GM23338 (cell line): ENCODE measurements at regions not wholly inside any gene's neighbourhood (a gene's known extent, or its start where the extent isn't known, plus 50 kb on each side); places are given as distances from the start of the nearest gene placed in this dataset.

Experiments used
- CREB1 ChIP-seq: fragments of 250-450 bp; sonication (Bioruptor Pico); IDR thresholded peaks from 2 replicates; pipeline ENCODE4 v1.5.0; 2020; ENCODE audit warnings: low read depth, mild to moderate bottlenecking, moderate library complexity
- CTCF ChIP-seq, 2 experiments: fragments of 200-600 bp in 1 of 2; sonication (generic) in 1 of 2; conservative IDR thresholded peaks; 2 replicates each; pipeline versions ENCODE4 v1.5.1 to v1.6.1; 2016 to 2017; ENCODE audit warnings: antibody characterized with exemption in 2 of 2, low read depth in 2 of 2, mild to moderate bottlenecking in 2 of 2, moderate library complexity in 1 of 2
- ETS1 ChIP-seq: IDR thresholded peaks from 2 replicates; pipeline ENCODE4 v1.6.1; 2016; ENCODE audit warnings: antibody characterized with exemption
- EZH2 ChIP-seq: fragments of 200-600 bp; sonication (generic); IDR thresholded peaks from one replicate; pipeline ENCODE4 v1.8.0; 2017; ENCODE audit warnings: antibody characterized with exemption, mild to moderate bottlenecking, low read depth; ENCODE audit not compliant: unreplicated experiment
- EZH2phosphoT487 ChIP-seq: fragments of 200-600 bp; sonication (generic); IDR thresholded peaks from one replicate; pipeline ENCODE4 v1.8.1; 2018; ENCODE audit warnings: antibody characterized with exemption; ENCODE audit not compliant: unreplicated experiment
- JUNB ChIP-seq: IDR thresholded peaks from one replicate; pipeline ENCODE4 v1.6.1; 2016; ENCODE audit warnings: antibody characterized with exemption; ENCODE audit not compliant: unreplicated experiment
- POLR2AphosphoS5 ChIP-seq: IDR thresholded peaks from 2 replicates; pipeline ENCODE4 v1.6.1; 2016; ENCODE audit warnings: antibody characterized with exemption, low read depth
- REST ChIP-seq: IDR thresholded peaks from one replicate; pipeline ENCODE4 v1.6.1; 2018; ENCODE audit warnings: antibody characterized with exemption; ENCODE audit not compliant: unreplicated experiment
- STAT1 ChIP-seq: IDR thresholded peaks from one replicate; pipeline ENCODE4 v1.6.1; 2016; ENCODE audit warnings: antibody characterized with exemption; ENCODE audit not compliant: unreplicated experiment
- ZNF114 ChIP-seq: fragments of 250-450 bp; sonication (Bioruptor Pico); IDR thresholded peaks from 2 replicates; pipeline ENCODE4 v1.5.0; 2020; ENCODE audit warnings: mild to moderate bottlenecking, moderate library complexity
- ZNF331 ChIP-seq: fragments of 250-450 bp; sonication (Bioruptor Pico); IDR thresholded peaks from 2 replicates; pipeline ENCODE4 v1.5.0; 2020; ENCODE audit warnings: low read depth, mild to moderate bottlenecking, moderate library complexity
- ZNF462 ChIP-seq: fragments of 250-450 bp; sonication (Bioruptor Pico); IDR thresholded peaks from 2 replicates; pipeline ENCODE4 v1.5.0; 2020; ENCODE audit warnings: mild to moderate bottlenecking, moderate library complexity

GRCh38 chr2:241931084-241931975 is 61.8 kb downstream of the RTP5 start:
- TF ChIP-seq CTCF (conservative IDR thresholded peaks at IDR 0.05; ENCODE audit: low read depth in 2 of 2) = no peak
- TF ChIP-seq REST = no peak
- no peak for TF ChIP-seq POLR2AphosphoS5
- no peak for TF ChIP-seq STAT1
- TF ChIP-seq EZH2 = no peak
- no peak for TF ChIP-seq EZH2phosphoT487
- no peak for TF ChIP-seq ZNF462 (CRISPR knock-in tag)
- TF ChIP-seq JUNB = no peak
- TF ChIP-seq CREB1 (CRISPR knock-in tag) = no peak
- TF ChIP-seq ETS1 = no peak
- no peak for TF ChIP-seq ZNF114
- no peak for TF ChIP-seq ZNF331
